ENCODE measurements at regions not wholly inside any gene's neighbourhood (a gene's known extent, or its start where the extent isn't known, plus 50 kb on each side); places are given as distances from the start of the nearest gene placed in this dataset.

DNA sequence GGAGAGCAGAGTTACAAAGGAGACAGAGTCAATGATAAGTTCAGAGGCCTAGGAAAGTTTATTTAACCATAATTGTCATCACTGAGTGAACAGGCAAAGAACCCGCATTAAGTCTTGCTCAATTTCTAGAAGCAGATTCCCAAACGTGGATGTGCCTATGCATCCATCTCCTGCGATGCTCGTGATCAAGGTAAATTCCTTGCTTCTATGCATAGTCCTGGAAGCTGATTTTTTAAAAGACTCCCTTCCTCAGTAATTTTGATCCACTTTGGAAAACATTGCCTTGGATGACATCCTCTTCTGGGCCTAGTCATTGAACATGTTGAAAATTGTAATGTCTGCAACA, 116.4 kb downstream of the TNFSF18 start:
- TF ChIP-seq POLR2AphosphoS5 (IDR thresholded peaks at IDR 0.05; ENCODE audit: low read depth, low read length) = no peak
- no peak for TF ChIP-seq YY1 (IDR thresholded peaks at IDR 0.05; ENCODE audit: low read depth)
- TF ChIP-seq GATA2 (CRISPR knock-in tag; IDR thresholded peaks at IDR 0.05) = no peak
- no peak for TF ChIP-seq CTCF (IDR thresholded peaks at IDR 0.05)
- TF ChIP-seq, protein P1, sequence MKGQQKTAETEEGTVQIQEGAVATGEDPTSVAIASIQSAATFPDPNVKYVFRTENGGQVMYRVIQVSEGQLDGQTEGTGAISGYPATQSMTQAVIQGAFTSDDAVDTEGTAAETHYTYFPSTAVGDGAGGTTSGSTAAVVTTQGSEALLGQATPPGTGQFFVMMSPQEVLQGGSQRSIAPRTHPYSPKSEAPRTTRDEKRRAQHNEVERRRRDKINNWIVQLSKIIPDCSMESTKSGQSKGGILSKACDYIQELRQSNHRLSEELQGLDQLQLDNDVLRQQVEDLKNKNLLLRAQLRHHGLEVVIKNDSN (IDR thresholded peaks at IDR 0.05; ENCODE audit: borderline replicate concordance, low read depth) = no peak
- TF ChIP-seq EZH2phosphoT487 (IDR thresholded peaks at IDR 0.05; ENCODE audit: borderline replicate concordance, low read depth) = no peak
- no peak for TF ChIP-seq RAD21 (IDR thresholded peaks at IDR 0.05; ENCODE audit: low read length)
- no peak for TF ChIP-seq RXRA (IDR thresholded peaks at IDR 0.05; ENCODE audit: borderline replicate concordance, low read depth)
- no peak for TF ChIP-seq MXI1 (IDR thresholded peaks at IDR 0.05; ENCODE audit: low read depth, low read length)
- TF ChIP-seq MAX (IDR thresholded peaks at IDR 0.05; ENCODE audit: low read depth) = no peak
- TF ChIP-seq EP300 (IDR thresholded peaks at IDR 0.05; ENCODE audit: borderline replicate concordance in 1 of 2, low read depth in 1 of 2, low read length in 1 of 2) = no peak
- no peak for TF ChIP-seq RFX5 (IDR thresholded peaks at IDR 0.05; ENCODE audit: low read length)
- TF ChIP-seq, protein P2, sequence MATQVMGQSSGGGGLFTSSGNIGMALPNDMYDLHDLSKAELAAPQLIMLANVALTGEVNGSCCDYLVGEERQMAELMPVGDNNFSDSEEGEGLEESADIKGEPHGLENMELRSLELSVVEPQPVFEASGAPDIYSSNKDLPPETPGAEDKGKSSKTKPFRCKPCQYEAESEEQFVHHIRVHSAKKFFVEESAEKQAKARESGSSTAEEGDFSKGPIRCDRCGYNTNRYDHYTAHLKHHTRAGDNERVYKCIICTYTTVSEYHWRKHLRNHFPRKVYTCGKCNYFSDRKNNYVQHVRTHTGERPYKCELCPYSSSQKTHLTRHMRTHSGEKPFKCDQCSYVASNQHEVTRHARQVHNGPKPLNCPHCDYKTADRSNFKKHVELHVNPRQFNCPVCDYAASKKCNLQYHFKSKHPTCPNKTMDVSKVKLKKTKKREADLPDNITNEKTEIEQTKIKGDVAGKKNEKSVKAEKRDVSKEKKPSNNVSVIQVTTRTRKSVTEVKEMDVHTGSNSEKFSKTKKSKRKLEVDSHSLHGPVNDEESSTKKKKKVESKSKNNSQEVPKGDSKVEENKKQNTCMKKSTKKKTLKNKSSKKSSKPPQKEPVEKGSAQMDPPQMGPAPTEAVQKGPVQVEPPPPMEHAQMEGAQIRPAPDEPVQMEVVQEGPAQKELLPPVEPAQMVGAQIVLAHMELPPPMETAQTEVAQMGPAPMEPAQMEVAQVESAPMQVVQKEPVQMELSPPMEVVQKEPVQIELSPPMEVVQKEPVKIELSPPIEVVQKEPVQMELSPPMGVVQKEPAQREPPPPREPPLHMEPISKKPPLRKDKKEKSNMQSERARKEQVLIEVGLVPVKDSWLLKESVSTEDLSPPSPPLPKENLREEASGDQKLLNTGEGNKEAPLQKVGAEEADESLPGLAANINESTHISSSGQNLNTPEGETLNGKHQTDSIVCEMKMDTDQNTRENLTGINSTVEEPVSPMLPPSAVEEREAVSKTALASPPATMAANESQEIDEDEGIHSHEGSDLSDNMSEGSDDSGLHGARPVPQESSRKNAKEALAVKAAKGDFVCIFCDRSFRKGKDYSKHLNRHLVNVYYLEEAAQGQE (IDR thresholded peaks at IDR 0.05; ENCODE audit: low read depth, low read length) = no peak
- TF ChIP-seq IRF3 (IDR thresholded peaks at IDR 0.05; ENCODE audit: low read depth, low read length) = no peak

Measured in SK-N-SH (cell line).